Chondrocyte (in vitro differentiated cells): ENCODE measurements at regions not wholly inside any gene's neighbourhood (a gene's known extent, or its start where the extent isn't known, plus 50 kb on each side); places are given as distances from the start of the nearest gene placed in this dataset.

ENCODE experiments used
- DNase-seq: peaks from one replicate; pipeline ENCODE4 v3.0.0; 2021; ENCODE audit warnings: mixed read lengths, low spot score
- H3K27ac Mint-ChIP-seq: one replicate; pipeline ENCODE4 v1.8.0; 2021; ENCODE audit warnings: mild to moderate bottlenecking, moderate library complexity, mixed read lengths; ENCODE audit not compliant: unreplicated experiment
- H3K27me3 Mint-ChIP-seq: 2 replicates; pipeline ENCODE4 v1.8.0; 2021; ENCODE audit warnings: low read depth, mixed read lengths
- H3K36me3 Mint-ChIP-seq: 2 replicates; pipeline ENCODE4 v1.8.0; 2021; ENCODE audit warnings: low read depth, mixed read lengths
- H3K4me1 Mint-ChIP-seq: 2 replicates; pipeline ENCODE4 v1.8.0; 2021; ENCODE audit warnings: low read depth, mild to moderate bottlenecking, mixed read lengths
- H3K4me3 Mint-ChIP-seq: one replicate; pipeline ENCODE4 v1.8.0; 2021; ENCODE audit warnings: mild to moderate bottlenecking, moderate library complexity, mixed read lengths; ENCODE audit not compliant: unreplicated experiment
- H3K9me3 Mint-ChIP-seq: 2 replicates; pipeline ENCODE4 v1.8.0; 2021; ENCODE audit warnings: low read depth, mixed read lengths
- CTCF ChIP-seq: fragments of 200-600 bp; sonication (generic); IDR thresholded peaks from 2 replicates; pipeline ENCODE4 v1.5.0; 2021; ENCODE audit warnings: antibody characterized with exemption, mild to moderate bottlenecking, moderate library complexity

- peak; percentile 80 for TF ChIP-seq CTCF
- no peak for DNase-seq
- H3K36me3 Mint-ChIP-seq: peaks cover 1% of the 10 kb centered on the region
- H3K27me3 Mint-ChIP-seq: no peaks in the 10 kb centered on the region
- peaks cover 9% of the 10 kb centered on the region for H3K4me1 Mint-ChIP-seq
- H3K27ac Mint-ChIP-seq: no peak overlapping the region
- no peak overlapping the region for H3K4me3 Mint-ChIP-seq
- peaks cover 1% of the 10 kb centered on the region for H3K9me3 Mint-ChIP-seq
Observed at GRCh38 chr3:80676866-80677265, 909.1 kb upstream of the ROBO1 start.

GRCh38 chr3:80676261-80676660 is 908.5 kb upstream of the ROBO1 start:
- no peaks in the 10 kb centered on the region for H3K36me3 Mint-ChIP-seq

GRCh38 chr3:80675790-80676189 is 908.0 kb upstream of the ROBO1 start:
- Mint-ChIP-seq H3K27me3 (no peaks in the 10 kb centered on the region), H3K9me3 (no peaks in the 10 kb centered on the region)

More at GRCh38 chr3:80676261-80676660, 908.5 kb upstream of the ROBO1 start:
- Mint-ChIP-seq H3K4me1 (peaks cover 9% of the 10 kb centered on the region), H3K4me3 (no peak overlapping the region), H3K27me3 (no peaks in the 10 kb centered on the region), H3K9me3 (no peaks in the 10 kb centered on the region), H3K27ac (no peak overlapping the region)
- no peak for TF ChIP-seq CTCF
- DNase-seq: no peak

GRCh38 chr3:80668600-80669294 is 900.9 kb upstream of the ROBO1 start:
- no peak overlapping the region for H3K4me3 Mint-ChIP-seq

More at GRCh38 chr3:80675790-80676189, 908.0 kb upstream of the ROBO1 start:
- no peak overlapping the region for H3K27ac Mint-ChIP-seq
- no peak for TF ChIP-seq CTCF
- H3K36me3 Mint-ChIP-seq: no peaks in the 10 kb centered on the region
- DNase-seq: no peak
- no peak overlapping the region for H3K4me3 Mint-ChIP-seq
- H3K4me1 Mint-ChIP-seq: peaks cover 9% of the 10 kb centered on the region

GRCh38 chr3:80668100-80668499 is 900.3 kb upstream of the ROBO1 start:
- Mint-ChIP-seq H3K27ac (no peak overlapping the region), H3K4me1 (no peaks in the 10 kb centered on the region), H3K4me3 (no peak overlapping the region), H3K27me3 (no peaks in the 10 kb centered on the region), H3K36me3 (peaks cover 3% of the 10 kb centered on the region), H3K9me3 (peaks cover 11% of the 10 kb centered on the region)
- no peak for DNase-seq
- no peak for TF ChIP-seq CTCF

More at GRCh38 chr3:80668600-80669294, 900.9 kb upstream of the ROBO1 start:
- H3K27me3 Mint-ChIP-seq: no peaks in the 10 kb centered on the region
- peaks cover 3% of the 10 kb centered on the region for H3K36me3 Mint-ChIP-seq
- no peak overlapping the region for H3K27ac Mint-ChIP-seq
- DNase-seq: no peak
- H3K9me3 Mint-ChIP-seq: peaks cover 11% of the 10 kb centered on the region
- H3K4me1 Mint-ChIP-seq: no peaks in the 10 kb centered on the region
- TF ChIP-seq CTCF: no peak
